Endodermal cell (in vitro differentiated cells): ENCODE measurements at regions not wholly inside any gene's neighbourhood (a gene's known extent, or its start where the extent isn't known, plus 50 kb on each side); places are given as distances from the start of the nearest gene placed in this dataset.

Experiments
- DNase-seq: peaks from one replicate; pipeline ENCODE4 v3.0.0-alpha.2; 2017
- H3K27ac ChIP-seq: 2 replicates; pipeline ENCODE4 v1.5.1; 2013; ENCODE audit warnings: mild to moderate bottlenecking, low read depth, low read length, moderate library complexity
- H3K27me3 ChIP-seq: 2 replicates; pipeline ENCODE4 v1.6.1; 2013; ENCODE audit warnings: mild to moderate bottlenecking, low read length, moderate library complexity; ENCODE audit not compliant: insufficient read depth, control insufficient read depth, poor library complexity, severe bottlenecking
- H3K36me3 ChIP-seq: 2 replicates; pipeline ENCODE4 v1.7.0; 2013; ENCODE audit warnings: mild to moderate bottlenecking, low read length, moderate library complexity; ENCODE audit not compliant: control insufficient read depth, insufficient read depth
- H3K4me1 ChIP-seq: one replicate; pipeline ENCODE4 v1.7.0; 2013; ENCODE audit warnings: low read length; ENCODE audit not compliant: control insufficient read depth, insufficient read depth
- H3K4me3 ChIP-seq: 2 replicates; pipeline ENCODE4 v1.5.1; 2013; ENCODE audit warnings: mild to moderate bottlenecking, low read length, moderate library complexity
- H3K9ac ChIP-seq: 2 replicates; pipeline ENCODE4 v1.6.1; 2013; ENCODE audit warnings: mild to moderate bottlenecking, low read length, moderate library complexity; ENCODE audit not compliant: poor library complexity, severe bottlenecking; ENCODE audit errors: extremely low read depth
- H3K9me3 ChIP-seq: 2 replicates; pipeline ENCODE4 v1.6.1; 2013; ENCODE audit warnings: mild to moderate bottlenecking, low read length, moderate library complexity; ENCODE audit not compliant: control insufficient read depth
- H3K27ac Mint-ChIP-seq: 2 replicates; pipeline ENCODE4 v1.8.0; 2020; ENCODE audit warnings: mixed read lengths
- H3K27me3 Mint-ChIP-seq: 2 replicates; pipeline ENCODE4 v1.8.0; 2021; ENCODE audit warnings: mild to moderate bottlenecking, mixed read lengths; ENCODE audit not compliant: insufficient read depth
- H3K36me3 Mint-ChIP-seq: 2 replicates; pipeline ENCODE4 v1.8.0; 2020; ENCODE audit warnings: low read depth, mixed read lengths
- H3K4me1 Mint-ChIP-seq: 2 replicates; pipeline ENCODE4 v1.8.0; 2020; ENCODE audit warnings: mixed read lengths
- H3K4me3 Mint-ChIP-seq: 2 replicates; pipeline ENCODE4 v1.8.0; 2020; ENCODE audit warnings: mild to moderate bottlenecking, moderate library complexity, mixed read lengths
- H3K9me3 Mint-ChIP-seq: 2 replicates; pipeline ENCODE4 v1.8.0; 2020; ENCODE audit warnings: mild to moderate bottlenecking, mixed read lengths
- CTCF ChIP-seq: fragments of 200-600 bp; sonication (generic); conservative IDR thresholded peaks from 2 replicates; pipeline ENCODE4 v1.5.0; 2021; ENCODE audit warnings: antibody characterized with exemption, mild to moderate bottlenecking
- WGBS, 2 experiments: methylation state at CpG; one replicate each; pipeline versions ENCODE4 v1.1.5 to v1.1.7; 2013; ENCODE audit warnings: missing lambda C conversion rate in 2 of 2, mixed read lengths in 1 of 2; ENCODE audit not compliant: insufficient coverage in 1 of 2, insufficient read length in 1 of 2; 5-methylcytosine and 5-hydroxymethylcytosine counted together

GRCh38 chr1:191592907-191593306, 565.4 kb upstream of the RGS18 start:
- Histone ChIP-seq H3K9me3 (peaks cover 12% of the 10 kb centered on the region), H3K4me3 (no peak overlapping the region), H3K36me3 (no peaks in the 10 kb centered on the region), H3K27me3 (no peaks in the 10 kb centered on the region), H3K27ac (no peak overlapping the region), H3K4me1 (no peaks in the 10 kb centered on the region), H3K9ac (no peak overlapping the region)
- no peaks in the 10 kb centered on the region for H3K4me1 Mint-ChIP-seq
- 88 to 92% methylated on average over 2 of the region's 2 CpGs for WGBS, 2 experiments
- no peak for DNase-seq
- no peak for TF ChIP-seq CTCF
- H3K27ac Mint-ChIP-seq: no peak overlapping the region
- H3K4me3 Mint-ChIP-seq: no peak overlapping the region
- no peaks in the 10 kb centered on the region for H3K27me3 Mint-ChIP-seq
- H3K36me3 Mint-ChIP-seq: no peaks in the 10 kb centered on the region
- H3K9me3 Mint-ChIP-seq: peaks cover 4% of the 10 kb centered on the region

- H3K4me3 ChIP-seq: no peak overlapping the region
- no peaks in the 10 kb centered on the region for H3K9me3 ChIP-seq
- peaks cover 4% of the 10 kb centered on the region for H3K9me3 Mint-ChIP-seq
- H3K27ac Mint-ChIP-seq: no peak overlapping the region
- H3K27me3 ChIP-seq: no peaks in the 10 kb centered on the region
- no peaks in the 10 kb centered on the region for H3K36me3 Mint-ChIP-seq
- H3K4me3 Mint-ChIP-seq: no peak overlapping the region
- H3K4me1 Mint-ChIP-seq: no peaks in the 10 kb centered on the region
- TF ChIP-seq CTCF: no peak
- H3K36me3 ChIP-seq: no peaks in the 10 kb centered on the region
- H3K9ac ChIP-seq: no peak overlapping the region
- no peak for DNase-seq
- no peaks in the 10 kb centered on the region for H3K27me3 Mint-ChIP-seq
- H3K4me1 ChIP-seq: no peaks in the 10 kb centered on the region
- H3K27ac ChIP-seq: no peak overlapping the region
- WGBS, 2 experiments: 95% methylated on average over 3 of the region's 3 CpGs; no CpG with 5 or more reads in 1 of the 2 experiments
Measured at GRCh38 chr1:191595170-191595569, 563.1 kb upstream of the RGS18 start.

GRCh38 chr1:191608367-191608766, 549.9 kb upstream of the RGS18 start:
- H3K27ac ChIP-seq: no peak overlapping the region
- H3K4me1 Mint-ChIP-seq: peaks cover 3% of the 10 kb centered on the region
- H3K27me3 ChIP-seq: no peaks in the 10 kb centered on the region
- H3K9me3 ChIP-seq: no peaks in the 10 kb centered on the region
- no peaks in the 10 kb centered on the region for H3K27me3 Mint-ChIP-seq
- H3K9ac ChIP-seq: no peak overlapping the region
- no peak overlapping the region for H3K4me3 ChIP-seq
- H3K4me3 Mint-ChIP-seq: no peak overlapping the region
- no peak overlapping the region for H3K27ac Mint-ChIP-seq
- H3K9me3 Mint-ChIP-seq: peaks cover 7% of the 10 kb centered on the region
- no peaks in the 10 kb centered on the region for H3K4me1 ChIP-seq
- no peak for TF ChIP-seq CTCF
- WGBS, 2 experiments: 91 to 100% methylated on average over 1 to 4 of the region's 4 CpGs
- no peaks in the 10 kb centered on the region for H3K36me3 Mint-ChIP-seq
- no peaks in the 10 kb centered on the region for H3K36me3 ChIP-seq
- no peak for DNase-seq
